HL-60 (cell line): ENCODE measurements at regions not wholly inside any gene's neighbourhood (a gene's known extent, or its start where the extent isn't known, plus 50 kb on each side); places are given as distances from the start of the nearest gene placed in this dataset.

ENCODE experiments used
- TF ChIP-seq, protein P1 (sequence below): IDR thresholded peaks from one replicate; pipeline ENCODE4 v1.5.1; 2011; ENCODE audit warnings: low read length, control low read depth, inconsistent platforms; ENCODE audit not compliant: insufficient read depth
- TF ChIP-seq, protein P2 (sequence below): IDR thresholded peaks from 2 replicates; pipeline ENCODE4 v1.6.1; 2012; ENCODE audit warnings: low read depth; ENCODE audit not compliant: insufficient replicate concordance

DNA sequence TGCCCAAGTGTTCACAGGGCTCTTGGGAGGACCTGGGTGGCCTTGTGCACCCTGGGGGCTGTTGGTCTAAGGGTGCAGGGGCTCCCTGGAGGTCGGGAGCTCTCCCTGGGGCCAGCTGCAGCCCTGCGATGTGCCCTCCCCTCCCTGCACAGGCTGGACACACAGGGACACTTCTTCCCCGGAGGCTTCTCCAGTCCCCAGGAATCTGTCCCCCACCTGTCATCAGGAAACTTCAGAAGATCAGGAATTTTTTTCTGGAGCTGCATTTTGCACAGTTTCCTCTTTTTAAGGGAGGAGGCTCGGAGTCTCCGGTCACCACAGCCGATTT lies 66.9 kb upstream of the BHLHE23 start:
- TF ChIP-seq, protein P1, sequence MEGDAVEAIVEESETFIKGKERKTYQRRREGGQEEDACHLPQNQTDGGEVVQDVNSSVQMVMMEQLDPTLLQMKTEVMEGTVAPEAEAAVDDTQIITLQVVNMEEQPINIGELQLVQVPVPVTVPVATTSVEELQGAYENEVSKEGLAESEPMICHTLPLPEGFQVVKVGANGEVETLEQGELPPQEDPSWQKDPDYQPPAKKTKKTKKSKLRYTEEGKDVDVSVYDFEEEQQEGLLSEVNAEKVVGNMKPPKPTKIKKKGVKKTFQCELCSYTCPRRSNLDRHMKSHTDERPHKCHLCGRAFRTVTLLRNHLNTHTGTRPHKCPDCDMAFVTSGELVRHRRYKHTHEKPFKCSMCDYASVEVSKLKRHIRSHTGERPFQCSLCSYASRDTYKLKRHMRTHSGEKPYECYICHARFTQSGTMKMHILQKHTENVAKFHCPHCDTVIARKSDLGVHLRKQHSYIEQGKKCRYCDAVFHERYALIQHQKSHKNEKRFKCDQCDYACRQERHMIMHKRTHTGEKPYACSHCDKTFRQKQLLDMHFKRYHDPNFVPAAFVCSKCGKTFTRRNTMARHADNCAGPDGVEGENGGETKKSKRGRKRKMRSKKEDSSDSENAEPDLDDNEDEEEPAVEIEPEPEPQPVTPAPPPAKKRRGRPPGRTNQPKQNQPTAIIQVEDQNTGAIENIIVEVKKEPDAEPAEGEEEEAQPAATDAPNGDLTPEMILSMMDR = no peak
- TF ChIP-seq, protein P2, sequence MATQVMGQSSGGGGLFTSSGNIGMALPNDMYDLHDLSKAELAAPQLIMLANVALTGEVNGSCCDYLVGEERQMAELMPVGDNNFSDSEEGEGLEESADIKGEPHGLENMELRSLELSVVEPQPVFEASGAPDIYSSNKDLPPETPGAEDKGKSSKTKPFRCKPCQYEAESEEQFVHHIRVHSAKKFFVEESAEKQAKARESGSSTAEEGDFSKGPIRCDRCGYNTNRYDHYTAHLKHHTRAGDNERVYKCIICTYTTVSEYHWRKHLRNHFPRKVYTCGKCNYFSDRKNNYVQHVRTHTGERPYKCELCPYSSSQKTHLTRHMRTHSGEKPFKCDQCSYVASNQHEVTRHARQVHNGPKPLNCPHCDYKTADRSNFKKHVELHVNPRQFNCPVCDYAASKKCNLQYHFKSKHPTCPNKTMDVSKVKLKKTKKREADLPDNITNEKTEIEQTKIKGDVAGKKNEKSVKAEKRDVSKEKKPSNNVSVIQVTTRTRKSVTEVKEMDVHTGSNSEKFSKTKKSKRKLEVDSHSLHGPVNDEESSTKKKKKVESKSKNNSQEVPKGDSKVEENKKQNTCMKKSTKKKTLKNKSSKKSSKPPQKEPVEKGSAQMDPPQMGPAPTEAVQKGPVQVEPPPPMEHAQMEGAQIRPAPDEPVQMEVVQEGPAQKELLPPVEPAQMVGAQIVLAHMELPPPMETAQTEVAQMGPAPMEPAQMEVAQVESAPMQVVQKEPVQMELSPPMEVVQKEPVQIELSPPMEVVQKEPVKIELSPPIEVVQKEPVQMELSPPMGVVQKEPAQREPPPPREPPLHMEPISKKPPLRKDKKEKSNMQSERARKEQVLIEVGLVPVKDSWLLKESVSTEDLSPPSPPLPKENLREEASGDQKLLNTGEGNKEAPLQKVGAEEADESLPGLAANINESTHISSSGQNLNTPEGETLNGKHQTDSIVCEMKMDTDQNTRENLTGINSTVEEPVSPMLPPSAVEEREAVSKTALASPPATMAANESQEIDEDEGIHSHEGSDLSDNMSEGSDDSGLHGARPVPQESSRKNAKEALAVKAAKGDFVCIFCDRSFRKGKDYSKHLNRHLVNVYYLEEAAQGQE = no peak
